HG02943 (cell line): ENCODE measurements at regions not wholly inside any gene's neighbourhood (a gene's known extent, or its start where the extent isn't known, plus 50 kb on each side); places are given as distances from the start of the nearest gene placed in this dataset.
"Not testable (repeated sequence)": the region's sequence is repeated elsewhere in the genome, so short reads cannot be mapped to it uniquely, and the experiment has no call there.

Source experiments
- ATAC-seq: cut with Tn5 transposase; IDR thresholded peaks from one replicate; pipeline ENCODE4 v1.9.1; 2021; ENCODE audit warnings: mild to moderate bottlenecking, low read depth, moderate library complexity; ENCODE audit not compliant: unreplicated experiment

DNA sequence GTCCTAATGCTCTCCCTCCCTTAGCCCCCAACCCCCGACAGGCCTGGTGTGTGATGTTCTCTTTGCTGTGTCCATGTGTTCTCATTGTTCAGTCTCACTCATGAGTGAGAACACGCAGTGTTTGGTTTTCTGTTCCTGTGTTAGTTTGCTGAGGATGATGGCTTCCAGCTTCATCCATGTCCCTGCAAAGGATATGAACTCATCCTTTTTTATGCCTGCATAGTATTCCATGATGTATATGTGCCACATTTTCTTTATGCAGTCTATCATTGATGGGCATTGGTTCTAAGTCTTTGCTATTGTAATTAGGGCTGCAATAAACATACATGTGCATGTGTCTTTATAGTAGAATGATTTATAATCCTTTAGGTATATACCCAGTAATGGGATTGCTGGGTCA, 184.7 kb upstream of the AHR start:
- not testable (repeated sequence) for ATAC-seq

DNA sequence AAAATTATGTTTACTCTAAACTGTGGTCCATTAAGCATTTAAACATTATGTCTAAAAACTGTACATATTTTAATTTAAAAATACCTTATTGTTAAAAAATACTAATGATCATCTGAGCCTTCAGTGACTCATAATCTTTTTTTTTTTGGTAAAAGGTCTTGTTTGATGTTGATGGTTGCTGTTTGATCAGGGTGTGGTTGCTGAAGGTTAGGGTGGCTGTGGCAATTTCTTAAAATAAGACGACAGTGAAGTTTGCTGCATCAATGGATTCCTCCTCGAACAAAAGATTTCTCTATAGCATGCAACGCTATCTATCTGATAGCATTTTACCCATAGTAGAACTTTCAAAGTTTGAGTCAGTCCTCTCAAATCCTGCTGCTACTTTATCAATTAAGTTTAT, 180.0 kb upstream of the AHR start:
- ATAC-seq, result no peak

DNA sequence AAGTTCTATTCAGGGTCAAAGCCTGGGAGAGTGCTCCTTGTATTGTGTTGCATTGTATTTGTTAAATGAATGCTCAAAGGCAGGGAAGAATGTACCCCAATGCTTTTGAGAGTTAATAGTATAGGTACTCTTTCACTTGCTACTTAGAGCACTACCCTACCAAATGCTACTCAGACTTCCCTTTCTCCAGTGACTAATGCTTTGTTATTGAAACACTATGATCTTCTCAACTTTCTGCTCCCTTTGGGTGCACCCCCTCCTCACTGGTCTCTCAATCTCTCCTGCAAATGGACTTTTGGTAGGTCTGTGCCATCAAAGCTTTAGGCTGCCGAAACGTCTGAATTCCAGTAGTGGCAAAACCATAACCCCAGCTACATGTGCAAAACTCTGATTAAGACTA, 177.7 kb upstream of the AHR start:
- ATAC-seq, result no peak

DNA sequence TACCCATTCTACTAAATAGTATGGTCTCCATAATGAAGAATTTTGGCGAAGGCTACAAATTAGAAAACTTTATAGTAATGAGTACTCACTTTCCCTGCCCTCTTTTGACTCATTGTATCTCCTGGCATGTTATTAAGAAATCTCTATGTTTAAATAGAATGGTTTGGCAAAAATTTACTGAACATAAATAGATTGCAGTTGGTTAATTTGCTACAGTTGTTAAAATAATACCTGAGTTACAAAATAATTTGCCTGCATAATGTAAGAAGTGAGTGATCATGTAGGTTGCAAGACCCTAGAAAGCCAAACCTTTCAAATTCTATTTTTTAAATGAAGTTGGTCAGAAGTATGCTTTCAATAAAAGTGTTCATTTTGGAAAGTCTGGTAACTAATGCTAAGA, 176.8 kb upstream of the AHR start:
- ATAC-seq, result no peak

DNA sequence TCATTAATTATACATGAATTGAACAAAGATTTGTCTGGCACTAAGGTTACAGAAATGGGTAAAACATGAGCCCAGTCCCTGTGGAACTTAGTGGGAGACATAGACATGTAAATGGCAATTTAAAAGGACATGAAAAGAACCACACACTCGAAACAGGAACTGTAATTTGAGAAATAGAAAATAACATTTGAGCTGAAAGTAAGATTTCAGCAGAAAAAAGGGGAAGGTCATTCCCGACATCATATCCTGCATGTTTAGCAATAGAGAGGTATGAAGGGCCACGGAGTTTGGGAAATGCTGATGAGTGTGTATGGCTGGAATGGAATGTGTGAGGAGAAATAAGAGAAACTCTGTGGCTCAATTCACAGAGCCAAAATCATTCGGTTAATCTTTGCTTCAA, 175.4 kb upstream of the AHR start:
- no peak for ATAC-seq

DNA sequence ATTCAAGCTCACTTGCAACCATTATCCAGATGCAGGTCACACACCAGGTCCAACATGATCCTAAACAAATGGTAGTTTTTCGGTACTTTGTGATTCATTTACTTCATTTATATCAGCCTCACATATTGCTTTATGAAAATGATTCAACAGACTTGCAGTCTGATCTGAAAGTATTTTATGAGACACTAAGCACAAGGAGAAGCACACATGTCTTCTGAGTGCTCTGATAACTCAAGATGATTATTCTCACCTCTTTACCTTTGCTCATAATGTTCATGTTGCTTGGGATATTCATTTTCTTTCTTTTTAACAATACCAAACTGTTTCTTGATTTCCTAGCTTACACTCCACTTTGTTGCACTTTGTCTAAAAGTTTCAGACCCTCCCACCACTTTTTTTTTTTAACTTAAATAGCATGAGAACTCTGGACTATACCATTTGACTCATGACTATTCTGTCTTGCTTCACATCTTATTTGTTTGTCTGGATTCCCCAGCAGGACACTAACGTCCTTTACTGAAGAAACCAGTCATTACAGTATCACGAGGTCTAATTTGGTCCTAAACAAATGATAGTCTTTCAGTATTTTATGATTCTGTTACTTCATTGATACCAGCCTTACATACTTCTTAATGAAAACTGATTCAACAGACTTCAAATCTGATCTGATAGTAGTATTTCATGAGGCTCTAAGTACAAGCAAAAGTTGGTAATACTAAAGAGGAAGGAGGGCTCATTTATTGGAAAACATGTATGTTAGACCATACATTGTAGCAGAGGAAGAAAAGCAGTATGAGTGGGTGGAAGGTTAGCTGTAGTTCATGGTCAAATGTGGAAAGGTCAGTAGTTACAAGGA, 171.8 kb upstream of the AHR start:
- ATAC-seq, result no peak

DNA sequence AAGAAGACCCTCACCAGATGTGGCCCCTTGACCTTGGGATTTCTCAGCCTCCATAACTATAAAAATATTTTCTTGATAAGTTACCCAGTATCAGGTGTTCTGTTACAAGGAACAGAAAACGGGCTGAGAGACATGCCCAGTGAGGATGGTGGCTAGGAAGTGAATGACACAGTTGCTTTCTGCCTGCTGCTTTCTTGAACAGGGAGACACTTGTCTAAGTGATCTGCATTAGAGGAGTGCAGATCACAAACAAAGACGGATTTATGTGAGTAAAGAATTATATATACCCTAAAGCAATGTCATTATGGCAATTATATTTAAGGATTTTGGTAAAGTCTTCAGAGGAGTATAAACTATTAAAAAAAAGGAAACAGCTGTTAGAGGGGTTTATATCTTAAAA, 169.2 kb upstream of the AHR start:
- no peak for ATAC-seq

DNA sequence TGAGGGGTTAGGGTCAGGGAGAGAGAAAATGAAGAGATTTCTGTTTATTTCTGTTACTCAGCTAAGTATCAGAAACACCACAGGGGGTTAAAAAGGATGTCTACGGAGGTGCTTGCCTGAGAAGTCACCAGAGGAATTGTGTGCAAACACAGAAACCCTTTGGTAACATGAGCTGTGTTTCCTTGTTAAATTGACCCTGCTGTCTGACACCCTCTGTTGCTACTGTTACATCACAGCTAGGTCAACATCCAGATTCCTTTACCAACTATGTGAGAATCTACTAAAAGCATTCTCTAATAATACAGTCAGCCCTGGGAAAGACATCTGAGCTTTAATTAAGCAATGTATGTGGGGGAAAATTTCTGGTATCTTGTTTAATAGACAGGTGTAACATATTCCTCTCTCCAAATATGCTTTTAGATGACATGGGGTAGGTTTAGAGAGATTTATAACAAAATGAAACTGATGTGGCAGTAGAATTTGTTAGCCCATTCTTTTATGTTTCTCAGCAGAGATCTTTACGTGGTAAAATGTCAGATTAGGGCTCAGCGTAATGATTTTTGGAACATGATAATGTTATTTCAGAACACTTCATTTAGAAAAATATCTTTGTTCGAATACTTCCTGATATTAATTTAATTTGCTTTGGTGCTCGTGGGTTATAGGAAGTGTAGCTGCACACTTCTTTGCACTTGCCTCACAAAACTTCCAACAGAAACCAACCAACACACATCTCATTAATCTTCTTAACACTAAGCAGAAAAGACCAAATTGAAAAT, 168.0 kb upstream of the AHR start:
- no peak for ATAC-seq

DNA sequence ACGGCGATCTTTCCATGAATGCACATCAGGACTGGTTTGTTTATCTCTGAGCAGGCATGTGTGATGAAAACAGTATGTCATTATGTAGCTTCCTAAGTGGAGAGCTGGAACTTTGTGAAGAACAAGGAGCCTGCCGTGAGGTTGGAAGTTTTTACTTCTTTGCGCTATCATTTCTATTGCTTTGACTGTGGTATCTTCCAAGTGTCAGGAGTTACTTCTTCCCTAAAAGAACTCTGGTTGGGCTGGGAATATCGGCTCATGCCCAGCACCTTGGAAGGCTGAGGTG, 167.4 kb upstream of the AHR start:
- ATAC-seq, result no peak

DNA sequence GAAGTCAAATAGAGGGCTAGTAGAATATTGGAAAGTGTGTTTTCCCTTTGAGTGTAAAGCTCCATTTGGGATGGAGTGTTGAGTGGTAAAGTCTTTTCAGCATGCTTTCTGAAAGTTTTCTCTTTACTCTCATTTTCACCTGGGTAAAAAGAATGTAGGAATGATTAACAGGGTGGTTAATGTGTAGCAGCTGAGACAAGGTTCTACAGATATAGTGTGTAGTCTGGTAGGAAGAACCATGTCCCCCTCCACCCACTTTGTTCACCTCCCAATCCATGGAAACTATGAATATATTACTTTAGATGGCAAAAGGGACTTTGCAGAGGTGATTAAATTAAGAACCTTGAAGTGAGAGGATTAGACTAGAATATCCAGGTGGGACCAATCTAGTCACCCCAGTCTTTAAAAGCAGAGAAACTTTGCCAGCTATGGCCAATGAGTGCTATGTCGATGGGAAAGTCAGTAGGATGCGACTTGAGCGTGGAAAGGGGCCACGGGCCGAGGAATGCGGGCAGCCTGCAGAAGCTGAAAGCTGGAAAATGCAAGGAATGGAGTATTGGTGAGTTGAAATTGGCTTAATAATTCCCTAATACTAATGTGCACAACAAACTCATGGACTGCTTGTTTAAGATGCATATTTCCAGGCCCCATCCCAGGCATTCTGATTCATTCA, 166.3 kb upstream of the AHR start:
- ATAC-seq, result peak; percentile 60

DNA sequence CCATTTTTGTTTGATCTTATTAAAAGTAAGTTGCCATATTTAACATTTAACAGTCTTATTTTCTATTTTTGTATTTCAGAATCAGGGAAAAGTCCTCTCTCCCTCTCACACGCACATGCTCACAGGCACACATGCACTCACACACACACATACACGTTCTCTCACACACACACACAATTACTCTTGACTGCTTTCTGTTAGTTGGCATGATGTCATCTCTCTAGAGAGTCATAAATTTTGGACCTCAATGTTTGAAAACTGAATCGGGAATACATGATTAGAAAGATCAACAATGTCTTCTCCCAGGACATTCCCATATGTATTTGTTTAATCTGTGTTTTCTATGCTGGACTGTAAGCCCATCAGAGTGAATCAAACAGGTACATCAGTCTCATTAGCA, 165.7 kb upstream of the AHR start:
- ATAC-seq, result no peak

DNA sequence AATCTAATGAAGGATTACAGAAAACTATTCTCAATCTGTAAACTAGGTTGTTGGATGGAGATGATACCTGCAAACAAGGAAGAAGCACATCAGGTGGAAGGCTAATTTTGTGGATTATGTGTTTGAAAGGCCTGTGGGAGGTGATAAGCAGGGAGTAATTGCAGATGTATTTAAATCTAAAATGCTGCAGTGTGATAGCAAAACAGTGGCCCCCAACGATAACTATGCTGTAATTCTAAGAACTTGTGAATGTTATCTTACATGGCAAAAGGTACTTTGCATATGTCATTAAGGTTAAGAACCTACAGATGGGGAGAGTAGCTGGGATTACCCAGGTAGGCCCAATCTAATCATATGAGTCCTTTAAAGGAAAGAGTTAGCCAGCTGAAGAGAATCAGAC, 164.5 kb upstream of the AHR start:
- no peak for ATAC-seq

DNA sequence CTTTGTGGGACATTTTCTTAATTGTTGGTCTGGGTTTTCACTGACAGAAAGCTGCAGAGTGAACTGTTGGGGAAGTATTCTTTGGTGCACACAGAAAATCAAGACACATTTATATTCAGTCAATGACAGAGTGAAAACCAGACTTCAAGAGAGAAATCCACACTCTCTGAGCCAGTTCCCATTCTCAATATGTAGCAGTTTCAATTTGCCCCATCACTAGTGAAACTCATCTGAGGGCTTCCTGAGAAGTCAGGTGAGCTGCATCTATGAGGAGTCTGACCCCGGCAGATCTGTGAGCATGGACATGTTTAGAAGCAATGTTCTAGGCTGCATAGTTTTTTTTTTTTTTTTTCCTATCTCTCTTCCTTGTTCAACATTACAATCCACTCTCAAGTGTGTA, 163.7 kb upstream of the AHR start:
- peak; percentile 71 for ATAC-seq

DNA sequence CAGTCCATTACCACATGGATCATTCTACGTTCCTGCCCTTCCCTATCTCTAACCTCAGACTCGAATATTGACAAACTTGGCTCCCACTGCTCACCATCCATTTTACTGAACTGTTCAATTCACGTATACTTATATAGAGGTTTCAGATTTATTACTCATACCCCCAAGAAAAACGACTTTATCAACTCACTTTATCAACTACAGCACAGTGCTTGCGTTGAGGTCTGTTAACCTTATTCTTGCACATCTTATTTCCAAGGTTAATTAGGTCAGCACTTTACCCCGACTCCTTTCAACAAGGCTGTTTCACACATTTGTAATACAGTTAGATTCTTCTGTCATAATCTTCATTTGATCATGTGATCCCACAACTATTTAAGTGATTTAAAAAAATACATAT, 162.3 kb upstream of the AHR start:
- no peak for ATAC-seq

DNA sequence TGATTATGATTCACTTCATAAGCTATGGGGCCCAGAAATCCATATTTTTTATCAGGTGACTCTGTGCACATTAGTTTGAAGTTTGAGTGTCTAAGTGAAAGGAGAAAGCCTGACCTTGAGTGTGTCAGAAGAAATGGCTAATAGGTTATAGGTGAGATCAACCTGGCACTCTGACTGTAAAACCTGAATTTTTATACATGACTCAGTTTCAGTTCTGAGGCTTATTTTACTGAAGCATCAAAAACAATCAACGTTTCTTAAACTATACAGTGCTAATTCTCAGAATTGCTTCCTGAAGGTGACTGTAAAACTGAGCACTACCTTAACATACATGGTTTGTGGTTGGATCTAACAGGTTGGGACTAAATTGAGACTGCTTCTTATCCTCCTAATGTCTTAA, 159.4 kb upstream of the AHR start:
- no peak for ATAC-seq

DNA sequence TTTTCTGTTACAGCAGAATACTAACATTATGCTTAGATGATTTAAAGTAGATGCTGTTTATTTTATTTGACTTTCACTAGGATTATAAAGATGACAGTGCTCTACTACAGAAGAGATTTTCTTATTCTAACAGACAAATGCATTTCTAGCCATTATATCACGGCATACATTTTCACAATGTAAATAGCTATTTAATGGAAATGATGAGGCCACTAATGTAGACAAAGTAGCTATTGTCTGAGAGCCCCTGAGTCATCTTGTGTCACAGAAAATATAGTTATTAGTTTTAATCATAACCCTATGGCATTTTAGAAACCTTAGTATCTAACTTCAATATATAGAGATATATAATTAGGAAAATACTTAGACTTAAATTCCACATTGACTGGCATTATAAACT, 158.0 kb upstream of the AHR start:
- no peak for ATAC-seq

DNA sequence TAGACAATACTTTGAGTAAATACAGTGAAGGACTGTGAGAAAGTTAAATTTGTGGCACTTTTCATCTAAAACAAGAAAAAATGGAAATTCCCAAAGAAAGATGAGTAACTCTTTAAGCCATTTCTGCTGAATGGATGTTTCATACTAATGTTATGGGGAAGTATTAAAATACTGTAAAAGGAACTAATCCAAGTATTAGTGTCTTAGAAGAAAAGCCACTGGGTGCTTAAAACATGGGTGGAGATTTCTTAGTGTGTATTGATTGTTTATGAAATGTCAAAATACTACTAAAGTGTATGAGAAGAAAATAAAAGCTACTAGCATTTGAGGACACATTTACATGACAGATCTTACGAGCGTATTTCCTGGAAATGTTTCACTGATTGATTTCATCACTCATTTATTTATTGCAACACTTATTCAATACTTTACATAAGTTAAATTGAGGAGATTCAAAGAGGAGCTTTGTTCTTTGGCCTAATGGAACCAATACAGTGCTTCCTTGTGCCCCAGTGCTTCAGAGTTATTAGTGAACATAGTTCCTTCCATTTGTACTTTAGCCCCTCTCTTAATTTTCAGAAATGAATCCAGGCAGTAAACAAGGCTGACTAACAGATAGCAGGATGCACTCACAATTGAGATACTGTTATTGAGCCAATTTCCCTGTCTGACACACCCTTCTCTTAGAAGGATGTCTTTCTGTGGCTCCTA, 155.5 kb upstream of the AHR start:
- no peak for ATAC-seq

DNA sequence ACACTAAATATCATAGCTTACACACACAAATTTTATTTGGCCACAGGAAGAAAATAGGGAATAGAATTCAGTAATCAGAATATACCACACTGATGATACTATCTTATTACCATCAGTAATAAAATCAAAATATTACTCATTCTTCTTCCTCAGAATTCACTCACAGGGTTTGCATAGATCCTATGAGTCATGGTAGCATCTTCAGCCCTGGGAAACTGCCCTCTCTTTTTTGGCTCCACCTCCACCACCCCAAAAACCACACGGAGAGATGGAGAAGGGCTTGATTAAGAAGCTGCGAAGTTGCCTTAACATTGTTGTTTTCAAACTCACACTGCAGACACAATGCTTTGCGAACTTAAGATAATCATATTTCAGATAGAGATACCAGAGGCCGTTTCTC, 154.1 kb upstream of the AHR start:
- no peak for ATAC-seq

DNA sequence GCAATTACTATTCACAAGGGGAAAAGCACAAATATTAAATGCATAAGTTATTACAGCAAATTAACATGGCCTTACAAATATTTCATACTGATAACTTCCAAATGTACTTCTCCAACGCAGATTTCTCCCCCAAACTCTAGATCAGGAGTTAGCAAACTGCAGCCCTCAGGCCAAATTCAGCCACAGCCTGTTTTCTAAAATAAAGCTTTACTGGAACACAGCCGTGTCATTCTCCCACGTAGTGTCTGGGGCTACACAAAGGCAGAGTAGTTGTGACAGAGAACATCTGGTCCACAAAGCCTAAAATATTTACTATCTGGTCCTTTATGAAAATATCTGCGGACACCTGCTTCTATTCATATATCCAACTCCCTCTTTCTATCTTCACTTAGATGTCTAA, 151.8 kb upstream of the AHR start:
- ATAC-seq, result no peak

DNA sequence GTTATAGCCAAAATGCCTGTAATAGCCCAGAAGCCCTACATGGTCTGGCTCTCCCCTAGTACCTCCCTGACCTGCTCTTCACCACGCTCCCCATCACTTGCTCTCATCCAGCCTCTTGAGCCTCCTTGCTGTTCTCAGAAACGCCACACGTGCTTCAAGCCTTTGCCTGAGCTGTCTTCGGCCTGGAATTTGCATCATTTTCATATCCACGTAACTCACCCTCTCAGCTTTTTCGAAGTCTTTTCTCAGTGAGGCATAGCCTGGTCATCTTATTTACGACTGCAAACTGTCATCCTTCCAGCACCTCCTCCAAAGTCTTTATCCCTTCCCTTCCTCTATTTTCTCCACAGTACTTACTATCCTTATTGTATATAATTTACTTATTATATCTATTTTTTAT, 151.0 kb upstream of the AHR start:
- ATAC-seq, result no peak

DNA sequence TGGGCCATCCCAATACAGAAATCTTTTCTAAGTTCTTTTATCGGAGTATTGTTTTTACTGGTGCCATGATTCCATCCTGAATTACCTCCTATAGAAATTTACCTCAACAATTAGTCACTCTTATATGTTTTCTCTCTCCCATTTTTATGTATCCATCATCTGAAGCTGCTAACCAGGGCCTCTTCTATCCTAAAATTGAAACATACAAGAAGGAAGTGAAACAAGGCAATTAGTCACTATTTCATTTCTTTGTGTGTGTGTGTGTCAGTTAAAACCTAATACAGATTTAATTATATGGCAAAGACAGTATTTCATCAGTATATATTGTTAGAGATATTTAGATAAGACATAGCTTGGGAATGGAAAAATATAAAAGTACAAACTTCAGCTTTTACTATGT, 148.4 kb upstream of the AHR start:
- peak; percentile 54 for ATAC-seq
